Left renal pelvis (tissue), 4 donors: ENCODE measurements at regions not wholly inside any gene's neighbourhood (a gene's known extent, or its start where the extent isn't known, plus 50 kb on each side); places are given as distances from the start of the nearest gene placed in this dataset.

Source experiments
- DNase-seq, 4 donors: peaks; one replicate each; pipeline ENCODE4 v3.0.0-alpha.2; 2013; ENCODE audit warnings: low read depth in 4 of 4, low spot score in 3 of 4

GRCh38 chr18:29063346-29063745, 886.4 kb upstream of the CDH2 start:
- DNase-seq = no peak

DNA sequence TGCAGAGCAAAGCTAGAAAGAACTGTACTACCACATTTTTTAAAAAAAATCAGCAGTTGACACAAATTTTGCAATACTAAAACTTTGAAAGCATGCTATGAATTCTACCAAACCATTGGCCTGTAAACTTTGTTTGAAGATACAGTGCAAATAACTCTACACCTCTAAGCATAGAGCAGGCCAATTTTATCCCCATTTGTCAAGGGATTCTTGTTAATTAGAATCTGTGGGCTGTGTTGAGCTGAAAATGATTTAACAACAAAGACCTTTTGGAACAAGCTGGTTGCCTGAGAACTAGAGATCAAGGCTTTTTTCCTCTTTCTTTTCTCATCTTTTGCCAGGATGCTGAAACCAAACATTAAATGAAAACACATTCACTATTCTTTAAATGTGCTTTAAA, 886.0 kb upstream of the CDH2 start:
- no peak for DNase-seq

DNA sequence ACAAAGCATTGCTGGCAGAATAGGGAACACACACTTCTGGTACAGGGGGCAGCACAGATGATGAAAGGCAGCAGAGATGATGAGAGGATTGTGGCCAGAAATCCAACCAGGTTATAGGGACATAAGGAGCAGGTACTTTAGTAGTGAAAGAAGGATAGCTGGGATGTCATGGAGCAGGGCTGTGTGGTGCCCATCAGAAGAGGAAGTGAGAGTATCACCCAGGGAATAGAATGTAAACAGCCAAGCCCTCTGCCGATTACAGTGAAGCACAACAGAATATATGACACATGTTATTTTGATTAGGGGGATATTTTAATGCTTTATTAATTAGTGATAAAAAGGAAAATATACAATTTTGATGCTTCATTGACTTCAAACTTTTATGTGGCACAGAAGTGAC, 883.4 kb upstream of the CDH2 start:
- no peak for DNase-seq

GRCh38 chr18:29057703-29058102, 880.8 kb upstream of the CDH2 start:
- no peak for DNase-seq

- no peak for DNase-seq
These were observed 879.9 kb upstream of the CDH2 start for GRCh38 chr18:29056800-29057199.

DNA sequence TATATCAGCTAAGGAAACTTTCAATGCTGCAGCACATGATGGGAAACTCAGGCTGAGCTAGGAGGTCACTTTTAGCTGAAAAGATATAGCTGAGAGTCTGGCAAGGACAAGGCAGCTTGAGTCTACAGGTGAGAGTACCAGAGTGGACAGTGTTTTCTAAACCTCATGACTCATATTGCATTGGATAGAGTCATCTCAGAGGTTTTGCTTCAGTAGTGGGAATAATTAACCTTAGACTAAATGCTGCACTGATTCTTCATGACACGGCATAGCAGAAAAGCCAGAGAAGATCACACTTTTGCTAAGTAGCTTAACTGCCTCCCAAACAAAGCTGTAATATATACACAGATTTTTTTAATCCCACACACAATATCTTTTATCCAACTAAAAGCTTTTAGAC, 865.0 kb upstream of the CDH2 start:
- no peak for DNase-seq

DNA sequence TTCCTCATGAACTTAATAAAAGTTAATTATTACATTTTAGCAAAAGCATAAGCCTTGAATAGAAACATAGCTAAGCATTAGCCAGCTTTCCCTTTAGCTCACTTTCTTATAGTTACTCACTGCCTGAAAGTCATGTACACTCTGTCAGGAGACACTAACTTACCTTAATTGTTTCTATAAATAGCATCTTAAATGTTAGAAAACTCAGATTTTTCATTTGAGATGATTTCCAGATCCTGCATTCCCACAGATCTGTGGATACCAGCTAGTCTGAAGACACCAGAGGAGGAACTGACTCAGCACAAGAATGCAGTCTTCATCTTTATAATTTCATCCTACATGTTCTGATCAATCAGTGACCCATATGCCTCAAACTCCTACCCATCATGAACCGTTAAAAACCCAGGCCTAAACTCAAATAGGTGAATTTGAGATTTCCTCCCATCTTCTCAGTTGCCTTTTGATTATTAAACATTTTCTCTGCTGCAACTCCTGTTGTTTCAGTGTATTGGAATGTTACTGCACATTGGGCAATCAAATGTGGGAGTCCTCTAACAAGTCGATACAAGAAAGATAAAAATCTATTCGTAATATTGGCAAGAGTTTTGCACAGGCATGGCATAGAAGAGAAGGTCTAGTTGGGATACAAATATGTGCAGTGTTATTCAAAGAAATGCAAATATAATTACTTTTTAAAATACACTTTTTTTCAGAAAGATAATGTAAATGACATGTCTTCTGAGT, 857.4 kb upstream of the CDH2 start:
- DNase-seq = no peak

GRCh38 chr18:29028560-29028959, 851.6 kb upstream of the CDH2 start:
- no peak for DNase-seq

- no peak for DNase-seq
These were observed 842.0 kb upstream of the CDH2 start for GRCh38 chr18:29018976-29019375.

DNA sequence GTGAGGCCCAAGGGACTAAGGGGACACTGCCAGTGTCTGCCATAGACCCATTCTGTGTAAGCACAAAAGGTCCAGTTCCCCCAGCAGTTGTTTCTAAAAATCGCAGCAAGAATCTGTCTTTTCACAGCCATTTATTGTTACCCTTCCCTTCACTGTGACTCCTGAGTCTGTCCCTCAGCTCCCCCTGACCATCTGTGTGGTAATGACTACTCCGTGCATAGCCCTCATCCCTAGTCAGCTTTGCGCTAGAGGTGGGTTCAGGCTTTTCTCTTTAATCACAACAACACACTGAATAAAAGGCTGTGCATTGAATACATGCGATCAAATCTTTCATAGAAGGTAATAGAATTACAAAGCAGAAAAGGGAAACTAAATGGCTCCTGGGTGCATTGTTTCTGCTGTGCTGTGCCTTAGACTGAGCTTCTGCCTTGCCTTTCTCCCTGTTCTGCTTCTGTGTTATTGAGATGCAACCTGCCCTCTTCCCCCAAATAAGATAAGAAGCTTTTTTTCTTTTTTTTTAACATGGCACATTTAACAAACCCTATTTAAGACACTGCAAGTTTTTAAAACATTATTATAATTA, 836.0 kb upstream of the CDH2 start:
- DNase-seq = no peak

DNA sequence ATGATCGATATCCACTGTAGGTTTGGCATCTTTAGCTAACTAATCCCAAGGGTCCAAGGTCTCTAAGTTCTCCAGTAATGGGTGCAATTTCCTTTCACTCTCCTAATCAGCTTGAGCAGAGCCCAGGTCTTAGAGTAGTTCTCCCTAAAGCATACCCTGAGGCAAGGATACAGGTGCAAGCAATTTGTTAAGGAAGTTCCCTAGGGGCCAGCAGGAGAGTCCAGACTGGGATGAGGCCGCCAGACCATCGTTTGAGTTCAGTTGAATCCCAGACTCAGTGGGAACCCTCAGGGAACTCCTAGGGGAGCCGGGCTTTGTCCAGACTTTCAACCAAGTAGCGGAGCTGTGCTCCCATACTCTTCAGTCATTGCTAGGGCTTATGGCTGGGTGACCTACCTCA, 835.4 kb upstream of the CDH2 start:
- no peak for DNase-seq

GRCh38 chr18:29009250-29009803, 832.4 kb upstream of the CDH2 start:
- DNase-seq = no peak

- DNase-seq = no peak
These were observed 831.9 kb upstream of the CDH2 start for GRCh38 chr18:29008809-29009208.

DNA sequence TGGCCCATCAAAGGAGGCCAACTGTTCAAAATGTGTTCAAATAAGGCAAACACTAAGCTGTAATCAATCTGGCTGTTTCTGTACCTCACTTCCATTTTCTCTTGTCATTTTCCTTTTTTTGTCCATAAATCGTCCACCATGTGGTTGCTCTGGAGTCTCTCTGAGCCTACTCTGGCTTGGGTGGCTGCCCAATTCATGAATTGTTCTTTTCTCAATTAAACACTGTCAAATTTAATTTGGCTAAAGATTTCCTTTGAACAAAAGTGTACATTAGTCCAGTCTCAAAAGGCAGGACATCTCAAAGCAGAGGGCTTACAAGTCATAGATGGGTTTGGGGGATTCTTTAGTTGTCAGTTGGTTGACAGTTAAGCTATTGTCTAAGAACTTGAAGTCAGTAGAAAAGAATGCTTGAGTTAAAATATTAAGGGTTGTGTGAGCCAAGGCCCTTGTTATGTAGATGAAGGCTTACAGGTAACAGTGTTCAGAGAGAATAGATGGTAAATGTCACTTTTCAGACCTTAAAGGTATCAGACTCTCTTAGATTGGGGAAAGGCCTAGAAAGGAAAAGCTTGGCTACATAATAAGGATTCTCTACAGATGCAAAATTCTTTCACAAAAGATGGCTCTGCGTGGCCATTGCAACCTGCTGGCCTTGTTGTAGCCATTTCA, 831.2 kb upstream of the CDH2 start:
- no peak for DNase-seq

GRCh38 chr18:29004921-29005320, 828.0 kb upstream of the CDH2 start:
- no peak for DNase-seq

GRCh38 chr18:29003194-29003593, 826.3 kb upstream of the CDH2 start:
- no peak for DNase-seq

- peak in 2 of 4 donors; percentile 24 to 26 for DNase-seq
These were observed 825.8 kb upstream of the CDH2 start for GRCh38 chr18:29002747-29003146.

DNA sequence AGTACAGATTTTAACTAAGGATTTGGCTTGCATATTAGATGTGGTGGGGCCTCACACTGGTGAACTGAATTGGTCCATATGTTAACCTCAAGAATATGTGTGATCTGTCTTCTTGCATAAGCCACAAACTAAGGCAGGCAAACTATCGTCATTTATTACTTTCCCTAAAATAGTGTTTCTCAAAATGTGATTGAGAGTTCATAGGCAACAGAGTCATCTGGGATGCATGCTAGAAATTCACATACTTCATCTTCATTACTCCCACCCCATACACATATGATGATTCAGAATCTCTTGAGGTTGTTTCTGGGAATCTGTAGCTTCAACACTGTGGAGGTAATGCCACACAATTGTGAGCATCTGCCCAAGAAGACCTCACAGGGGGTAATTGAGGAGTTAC, 822.8 kb upstream of the CDH2 start:
- no peak for DNase-seq

- no peak for DNase-seq
These were observed 818.4 kb upstream of the CDH2 start for GRCh38 chr18:28995319-28995718.

- DNase-seq = no peak
These were observed 807.8 kb upstream of the CDH2 start for GRCh38 chr18:28984731-28985130.

DNA sequence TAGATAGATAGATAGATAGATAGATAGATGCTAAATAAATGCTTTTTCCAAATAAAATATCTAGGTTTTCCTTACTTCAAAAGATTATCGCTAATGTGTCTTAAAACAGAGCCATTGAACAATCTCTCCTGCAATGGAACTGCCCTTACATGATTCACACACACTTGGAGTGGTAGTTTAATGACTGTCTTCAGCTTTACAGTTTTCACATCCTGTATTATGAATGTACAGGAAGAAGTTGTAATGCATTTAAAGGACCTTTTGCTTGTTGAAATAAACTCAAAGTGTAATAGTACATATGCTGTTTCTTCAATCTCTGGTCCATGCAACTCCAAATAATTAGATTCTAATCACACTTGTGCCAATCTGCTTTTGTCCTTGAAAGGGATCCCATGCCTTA, 797.6 kb upstream of the CDH2 start:
- no peak for DNase-seq

GRCh38 chr18:28973324-28973723, 796.4 kb upstream of the CDH2 start:
- DNase-seq = no peak
